ENCODE measurements at regions not wholly inside any gene's neighbourhood (a gene's known extent, or its start where the extent isn't known, plus 50 kb on each side); places are given as distances from the start of the nearest gene placed in this dataset.

- Histone ChIP-seq H3K27me3 (replicated peaks in 1 of 7) (peaks cover 0 to 3% (median 0%) of the 10 kb centered on the region in 7 donors), H3K36me3 (no peaks in the 10 kb centered on the region), H3K27ac (no peak overlapping the region), H3K4me1 (no peaks in the 10 kb centered on the region), H3K4me3 (no peak overlapping the region), H3K9me3 (no peaks in the 10 kb centered on the region)
- intact Hi-C loops (cut with DNase I; ENCODE audit: low total_unique reads): no loop called here
- TF ChIP-seq POLR2A (IDR thresholded peaks at IDR 0.05): no peak
- TF ChIP-seq, protein P1, sequence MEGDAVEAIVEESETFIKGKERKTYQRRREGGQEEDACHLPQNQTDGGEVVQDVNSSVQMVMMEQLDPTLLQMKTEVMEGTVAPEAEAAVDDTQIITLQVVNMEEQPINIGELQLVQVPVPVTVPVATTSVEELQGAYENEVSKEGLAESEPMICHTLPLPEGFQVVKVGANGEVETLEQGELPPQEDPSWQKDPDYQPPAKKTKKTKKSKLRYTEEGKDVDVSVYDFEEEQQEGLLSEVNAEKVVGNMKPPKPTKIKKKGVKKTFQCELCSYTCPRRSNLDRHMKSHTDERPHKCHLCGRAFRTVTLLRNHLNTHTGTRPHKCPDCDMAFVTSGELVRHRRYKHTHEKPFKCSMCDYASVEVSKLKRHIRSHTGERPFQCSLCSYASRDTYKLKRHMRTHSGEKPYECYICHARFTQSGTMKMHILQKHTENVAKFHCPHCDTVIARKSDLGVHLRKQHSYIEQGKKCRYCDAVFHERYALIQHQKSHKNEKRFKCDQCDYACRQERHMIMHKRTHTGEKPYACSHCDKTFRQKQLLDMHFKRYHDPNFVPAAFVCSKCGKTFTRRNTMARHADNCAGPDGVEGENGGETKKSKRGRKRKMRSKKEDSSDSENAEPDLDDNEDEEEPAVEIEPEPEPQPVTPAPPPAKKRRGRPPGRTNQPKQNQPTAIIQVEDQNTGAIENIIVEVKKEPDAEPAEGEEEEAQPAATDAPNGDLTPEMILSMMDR (IDR thresholded peaks at IDR 0.05 in 8 of 11, conservative IDR thresholded peaks at IDR 0.05 in 3 of 11): no peak
- TF ChIP-seq POLR2AphosphoS5 (IDR thresholded peaks at IDR 0.05): no peak
- no peak for DNase-seq
- 73 to 81% (median 77%) methylated on average over 9 of the region's 9 CpGs for WGBS, 5 donors
Observed at GRCh38 chr2:2868085-2868484, 509.5 kb downstream of the EIPR1 start.

DNA sequence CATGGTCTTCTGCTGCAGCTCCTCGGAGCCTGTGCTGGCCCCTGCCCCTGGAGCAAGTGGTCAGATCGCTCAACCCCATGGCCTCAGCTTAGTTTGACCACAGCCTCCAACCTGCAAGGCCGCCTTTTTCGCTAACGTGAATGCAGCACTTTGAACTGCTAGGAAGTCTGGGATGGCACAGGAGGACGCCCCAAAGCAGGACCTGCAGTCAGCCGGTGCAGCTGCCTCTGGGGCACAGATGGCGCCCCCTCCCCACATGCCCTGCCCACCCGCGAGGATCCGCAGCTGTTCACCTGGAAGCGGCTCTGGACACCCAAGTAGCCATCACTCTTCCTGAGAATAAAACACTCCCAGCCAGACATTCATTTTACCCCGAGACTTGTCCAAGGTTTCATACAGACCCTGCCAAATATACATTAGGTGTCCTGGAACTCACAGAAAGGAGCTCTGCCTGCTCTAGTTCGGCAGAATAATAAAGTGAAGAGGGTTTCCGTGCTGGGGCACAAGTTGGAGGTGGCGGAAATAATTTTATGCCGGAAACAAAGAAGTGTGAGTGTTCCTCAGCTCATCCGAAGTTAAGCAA, 510.1 kb downstream of the EIPR1 start:
- intact Hi-C loops (cut with DNase I; ENCODE audit: low total_unique reads): no loop called here
- H3K27me3 ChIP-seq (replicated peaks in 1 of 7): peaks cover 0 to 3% (median 0%) of the 10 kb centered on the region in 7 donors
- WGBS, 5 donors: 81 to 92% (median 86%) methylated on average over 16 to 18 of the region's 18 CpGs

DNA sequence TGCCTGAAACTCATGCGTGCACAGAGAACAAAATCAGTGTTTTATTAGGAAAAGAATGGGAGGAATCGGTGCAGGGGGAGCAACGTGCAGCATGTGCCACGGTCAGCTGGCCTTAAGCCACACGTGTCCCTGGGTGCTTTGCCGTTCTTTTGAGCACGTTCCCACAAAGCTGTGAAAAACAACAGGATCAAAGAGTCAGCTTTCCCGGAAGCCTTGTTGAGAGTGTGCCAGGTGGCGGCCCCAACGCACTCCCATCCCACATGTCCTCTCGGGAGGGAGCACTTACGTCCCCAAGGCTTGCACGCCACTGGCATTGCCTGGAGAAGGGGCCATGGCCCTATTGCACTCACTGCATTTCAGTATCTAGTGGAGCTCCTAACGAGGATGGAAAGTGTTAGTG, 511.2 kb downstream of the EIPR1 start:
- no peak overlapping the region for H3K27ac ChIP-seq
- WGBS, 5 donors: 55 to 87% (median 72%) methylated on average over 14 of the region's 14 CpGs
- no peaks in the 10 kb centered on the region for H3K4me1 ChIP-seq
- TF ChIP-seq, protein P1 (IDR thresholded peaks at IDR 0.05 in 8 of 11, conservative IDR thresholded peaks at IDR 0.05 in 3 of 11): no peak
- TF ChIP-seq POLR2AphosphoS5 (IDR thresholded peaks at IDR 0.05) (no peak), POLR2A (IDR thresholded peaks at IDR 0.05) (no peak)
- no peaks in the 10 kb centered on the region for H3K9me3 ChIP-seq
- H3K27me3 ChIP-seq (replicated peaks in 1 of 7): peaks cover 0 to 3% (median 0%) of the 10 kb centered on the region in 7 donors
- no peak overlapping the region for H3K4me3 ChIP-seq
- DNase-seq: peak; percentile 47
- no peaks in the 10 kb centered on the region for H3K36me3 ChIP-seq
- intact Hi-C loops (cut with DNase I; ENCODE audit: low total_unique reads): no loop called here

More for the DNA sequence above, 510.1 kb downstream of the EIPR1 start:
- Histone ChIP-seq H3K4me3 (no peak overlapping the region), H3K36me3 (no peaks in the 10 kb centered on the region), H3K4me1 (no peaks in the 10 kb centered on the region), H3K9me3 (no peaks in the 10 kb centered on the region), H3K27ac (no peak overlapping the region)
- DNase-seq: no peak
- TF ChIP-seq POLR2AphosphoS5 (IDR thresholded peaks at IDR 0.05): no peak
- TF ChIP-seq POLR2A (IDR thresholded peaks at IDR 0.05): no peak
- TF ChIP-seq, protein P1 (IDR thresholded peaks at IDR 0.05 in 8 of 11, conservative IDR thresholded peaks at IDR 0.05 in 3 of 11): no peak

DNA sequence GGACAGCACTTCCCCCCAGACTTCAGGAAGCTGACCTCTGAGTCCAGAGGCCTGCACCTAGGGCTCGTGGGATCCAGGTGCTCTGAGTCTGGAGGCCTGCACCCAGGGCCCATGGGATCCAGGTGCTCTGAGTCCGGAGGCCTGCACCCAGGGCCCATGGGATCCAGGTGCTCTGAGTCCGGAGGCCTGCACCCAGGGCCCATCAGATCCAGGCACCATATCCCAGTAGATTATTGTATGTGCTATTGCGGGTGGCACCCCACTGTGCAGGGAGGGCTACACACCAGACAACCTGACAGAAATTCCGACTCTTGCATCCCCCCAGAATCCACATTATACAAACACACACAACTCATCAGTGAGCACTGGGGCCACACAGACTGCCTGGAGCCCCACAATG, 515.2 kb downstream of the EIPR1 start:
- no peaks in the 10 kb centered on the region for H3K9me3 ChIP-seq
- TF ChIP-seq POLR2AphosphoS5 (IDR thresholded peaks at IDR 0.05) (no peak), POLR2A (IDR thresholded peaks at IDR 0.05) (no peak)
- TF ChIP-seq, protein P1 (IDR thresholded peaks at IDR 0.05 in 8 of 11, conservative IDR thresholded peaks at IDR 0.05 in 3 of 11): no peak
- no peaks in the 10 kb centered on the region for H3K36me3 ChIP-seq
- no peaks in the 10 kb centered on the region for H3K4me1 ChIP-seq
- intact Hi-C loops (cut with DNase I; ENCODE audit: low total_unique reads): no loop called here
- H3K27me3 ChIP-seq (replicated peaks in 1 of 7): peaks cover 0 to 3% (median 0%) of the 10 kb centered on the region in 7 donors
- no peak overlapping the region for H3K27ac ChIP-seq
- whole genome bisulfite sequencing, 5 donors: 70 to 85% (median 78%) methylated on average over 4 to 5 of the region's 5 CpGs
- no peak overlapping the region for H3K4me3 ChIP-seq
- DNase-seq: peak; percentile 60

Data from spleen (tissue), 11 donors.